HUES48 (cell line): ENCODE measurements at regions not wholly inside any gene's neighbourhood (a gene's known extent, or its start where the extent isn't known, plus 50 kb on each side); places are given as distances from the start of the nearest gene placed in this dataset.
"Not testable (repeated sequence)": the region's sequence is repeated elsewhere in the genome, so short reads cannot be mapped to it uniquely, and the experiment has no call there.

Experiments used
- H3K27ac ChIP-seq: one replicate; pipeline ENCODE4 v1.7.0; 2013; ENCODE audit warnings: low read depth, low read length, inconsistent platforms
- H3K27me3 ChIP-seq: 2 replicates; pipeline ENCODE4 v1.6.1; 2013; ENCODE audit warnings: mild to moderate bottlenecking, low read length; ENCODE audit not compliant: control insufficient read depth, insufficient read depth
- H3K36me3 ChIP-seq: 2 replicates; pipeline ENCODE4 v1.6.1; 2013; ENCODE audit warnings: low read length; ENCODE audit not compliant: control insufficient read depth, insufficient read depth
- H3K4me1 ChIP-seq: 2 replicates; pipeline ENCODE4 v1.6.1; 2013; ENCODE audit warnings: mild to moderate bottlenecking, low read length; ENCODE audit not compliant: control insufficient read depth, insufficient read depth
- H3K4me3 ChIP-seq: 2 replicates; pipeline ENCODE4 v1.5.1; 2013; ENCODE audit warnings: mild to moderate bottlenecking, low read depth, low read length
- H3K9ac ChIP-seq: 2 replicates; pipeline ENCODE4 v1.6.1; 2013; ENCODE audit warnings: mild to moderate bottlenecking, low read depth, low read length, moderate library complexity
- H3K9me3 ChIP-seq: 2 replicates; pipeline ENCODE4 v1.6.1; 2013; ENCODE audit warnings: low read length; ENCODE audit not compliant: control insufficient read depth, insufficient read depth

DNA sequence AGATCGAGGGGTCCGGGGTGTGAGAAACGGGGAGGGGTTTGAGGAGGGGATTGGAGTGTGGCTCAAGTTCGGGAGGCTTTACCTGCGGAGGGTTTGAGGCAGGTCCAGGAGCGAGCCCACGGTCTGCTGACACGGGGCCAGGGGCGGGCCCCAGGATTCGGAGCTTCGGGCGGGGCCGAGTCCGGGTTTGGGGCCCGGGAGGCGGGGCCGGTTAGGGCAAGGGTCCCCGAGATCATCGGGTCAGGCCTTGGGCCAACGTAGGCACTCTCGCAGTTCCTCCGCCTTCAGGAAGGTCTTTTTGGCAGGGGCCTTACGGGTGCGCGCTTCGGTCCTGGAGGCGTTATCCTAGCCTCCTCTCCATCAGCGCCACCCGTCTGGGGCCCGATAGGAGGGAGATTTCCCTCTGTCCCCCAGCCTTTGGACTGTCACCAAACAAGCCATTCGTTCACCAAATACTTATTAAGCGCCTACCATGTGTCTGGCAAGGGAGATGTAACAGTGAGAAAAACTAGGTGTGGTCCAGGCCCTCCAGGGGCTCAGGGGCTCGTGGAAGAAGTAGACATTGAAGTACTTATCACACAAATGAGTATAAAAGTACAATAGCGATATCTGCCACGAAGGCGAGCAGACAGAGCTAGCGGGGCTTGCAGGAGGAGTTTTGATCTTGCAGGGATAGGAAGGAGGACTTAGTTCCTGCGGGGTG is 190.1 kb downstream of the ADRA2C start:
- not testable (repeated sequence) for H3K9ac ChIP-seq, H3K9me3 ChIP-seq, H3K27me3 ChIP-seq, H3K27ac ChIP-seq, H3K36me3 ChIP-seq, H3K4me1 ChIP-seq
- H3K4me3 ChIP-seq = peak overlapping the region; percentile 58

DNA sequence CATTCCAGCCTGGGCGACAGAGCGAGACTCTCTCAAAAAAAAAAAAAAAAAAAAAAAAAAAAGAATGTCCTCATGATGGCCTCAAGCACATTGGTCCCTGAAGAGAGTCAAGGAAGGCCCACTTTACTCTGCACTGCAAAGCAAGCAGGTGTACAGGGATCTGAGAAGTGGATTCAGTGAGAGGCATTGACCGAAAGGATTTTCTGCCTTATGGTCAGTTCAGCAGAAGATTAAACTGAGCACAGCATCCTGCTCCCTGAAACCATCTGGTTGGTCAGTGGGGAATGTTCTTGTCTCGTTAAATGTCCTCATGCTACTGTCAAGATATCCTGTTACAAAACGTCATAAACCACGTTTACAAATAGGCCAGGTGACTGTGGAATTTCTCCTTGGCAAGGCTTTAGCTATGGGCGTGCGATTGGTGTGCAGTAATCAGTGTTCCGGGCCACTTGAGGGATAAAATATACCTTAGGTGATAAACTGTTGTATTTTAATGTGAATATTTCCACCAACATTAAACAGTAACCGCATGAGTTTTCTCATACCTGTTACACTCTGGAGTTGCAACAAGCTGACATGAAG is 195.0 kb downstream of the ADRA2C start:
- H3K27ac ChIP-seq, H3K9me3 ChIP-seq, H3K27me3 ChIP-seq, H3K36me3 ChIP-seq, H3K4me3 ChIP-seq, H3K9ac ChIP-seq, H3K4me1 ChIP-seq: not testable (repeated sequence)

DNA sequence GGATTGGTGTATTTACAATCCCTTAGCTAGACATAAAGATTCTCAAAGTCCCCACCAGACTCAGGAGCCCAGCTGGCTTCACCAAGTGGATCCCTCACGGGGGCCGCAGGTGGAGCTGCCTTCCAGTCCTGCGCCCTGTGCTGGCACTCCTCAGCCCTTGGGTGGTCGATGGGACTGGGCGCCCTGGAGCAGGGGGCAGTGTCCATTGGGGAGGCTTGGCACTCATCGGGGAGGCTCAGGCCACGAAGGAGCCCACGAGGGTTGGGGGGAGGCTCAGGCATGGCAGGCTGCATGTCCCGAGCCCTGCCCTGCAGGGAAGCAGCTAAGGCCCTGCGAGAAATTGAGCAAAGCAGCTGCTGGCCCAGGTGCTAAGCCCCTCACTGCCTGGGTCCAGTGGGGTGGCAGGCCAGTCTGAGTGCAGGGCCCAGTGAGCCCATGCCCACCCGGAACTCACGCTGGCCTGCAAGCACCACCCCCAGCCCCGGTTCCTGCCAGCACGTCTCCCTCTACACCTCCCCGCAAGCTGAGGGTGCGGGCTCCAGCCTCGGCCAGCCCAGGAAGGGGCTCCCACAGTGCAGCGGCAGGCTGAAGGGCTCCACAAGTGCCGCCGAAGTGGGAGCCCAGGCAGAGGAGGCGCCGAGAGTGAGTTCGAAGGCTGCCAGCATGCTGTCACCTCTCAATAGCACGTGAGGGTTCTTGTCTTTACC is 198.5 kb downstream of the ADRA2C start:
- not testable (repeated sequence) for H3K27me3 ChIP-seq, H3K9ac ChIP-seq, H3K27ac ChIP-seq, H3K4me3 ChIP-seq, H3K36me3 ChIP-seq, H3K4me1 ChIP-seq, H3K9me3 ChIP-seq

DNA sequence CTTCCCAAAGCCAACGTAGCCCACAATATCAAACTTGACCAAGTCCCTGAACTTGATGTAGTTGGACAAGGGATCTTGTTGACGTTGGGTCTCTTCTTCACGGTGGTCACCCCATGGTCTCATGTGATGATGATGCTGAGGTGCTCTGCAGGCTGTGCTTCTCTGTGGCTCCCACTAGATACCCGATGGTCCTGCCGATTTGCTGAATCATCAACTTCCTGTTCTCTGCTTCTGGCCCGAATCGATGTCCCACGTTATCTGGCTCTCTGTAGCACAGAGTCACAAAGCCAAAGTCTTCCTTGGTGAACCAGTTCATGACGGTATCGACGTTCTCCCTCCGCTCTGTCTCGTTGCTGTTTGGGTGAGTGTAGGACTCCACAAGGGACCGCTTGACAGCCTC is 201.0 kb downstream of the ADRA2C start:
- not testable (repeated sequence) for H3K27ac ChIP-seq, H3K9me3 ChIP-seq, H3K4me3 ChIP-seq, H3K27me3 ChIP-seq, H3K4me1 ChIP-seq, H3K36me3 ChIP-seq, H3K9ac ChIP-seq

DNA sequence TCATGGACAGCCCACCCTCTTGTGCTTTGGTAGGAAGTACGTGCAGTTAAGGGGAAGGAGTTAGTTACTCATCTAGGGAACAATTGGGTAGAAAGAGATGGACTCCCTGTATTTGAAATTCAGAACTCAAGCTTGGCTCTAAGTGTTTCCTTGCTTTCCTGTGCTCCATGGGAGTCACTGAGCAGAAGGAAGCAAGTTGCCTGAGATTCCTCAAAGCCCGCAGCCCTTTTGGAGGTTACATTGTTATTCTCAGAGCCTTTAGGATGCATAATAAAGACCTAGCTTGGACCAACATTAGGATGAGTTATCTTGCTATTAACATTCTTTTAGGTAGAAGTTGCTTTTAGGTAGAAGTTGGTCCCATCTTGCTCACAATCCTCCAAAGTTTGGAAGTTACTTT is 206.4 kb downstream of the ADRA2C start:
- not testable (repeated sequence) for H3K9ac ChIP-seq, H3K36me3 ChIP-seq, H3K9me3 ChIP-seq, H3K4me3 ChIP-seq, H3K27me3 ChIP-seq
- Histone ChIP-seq H3K27ac (peak overlapping the region; percentile 85), H3K4me1 (peaks cover 15% of the 10 kb centered on the region)

GRCh38 chr4:3973581-3974200 is 207.5 kb downstream of the ADRA2C start:
- not testable (repeated sequence) for H3K4me3 ChIP-seq, H3K36me3 ChIP-seq, H3K27me3 ChIP-seq, H3K9ac ChIP-seq, H3K9me3 ChIP-seq
- Histone ChIP-seq H3K27ac (peak overlapping the region; percentile 89), H3K4me1 (peaks cover 15% of the 10 kb centered on the region)

DNA sequence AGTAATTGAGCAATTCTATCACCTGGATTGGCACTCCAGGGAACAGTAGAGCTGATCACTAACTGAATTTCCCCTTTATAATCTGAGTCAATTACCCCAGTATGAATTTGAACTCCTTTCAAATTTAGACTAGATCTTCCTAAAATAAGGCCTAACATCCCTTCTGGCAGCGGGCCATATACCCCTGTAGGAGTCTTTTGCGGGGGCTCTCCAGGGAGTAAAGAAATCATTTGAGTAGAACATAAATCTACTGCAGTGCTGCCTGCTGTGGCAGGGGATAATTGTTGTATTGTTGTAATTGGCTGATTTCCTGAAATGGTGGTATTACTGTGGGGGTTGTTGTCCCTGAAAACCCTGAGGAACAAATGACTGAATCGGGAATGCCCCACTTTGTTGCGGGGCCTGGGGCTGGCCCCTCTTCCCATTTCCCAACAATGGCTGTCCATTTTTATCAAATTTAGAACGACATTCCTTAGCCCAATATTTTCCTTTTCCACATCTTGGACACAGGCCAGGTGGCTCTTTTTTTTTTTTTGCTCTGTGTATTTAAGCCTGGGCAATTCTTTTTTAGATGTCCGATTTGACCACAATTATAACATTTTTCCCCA is 217.4 kb downstream of the ADRA2C start:
- H3K9ac ChIP-seq, H3K27ac ChIP-seq, H3K9me3 ChIP-seq, H3K27me3 ChIP-seq, H3K4me3 ChIP-seq, H3K4me1 ChIP-seq, H3K36me3 ChIP-seq: not testable (repeated sequence)

DNA sequence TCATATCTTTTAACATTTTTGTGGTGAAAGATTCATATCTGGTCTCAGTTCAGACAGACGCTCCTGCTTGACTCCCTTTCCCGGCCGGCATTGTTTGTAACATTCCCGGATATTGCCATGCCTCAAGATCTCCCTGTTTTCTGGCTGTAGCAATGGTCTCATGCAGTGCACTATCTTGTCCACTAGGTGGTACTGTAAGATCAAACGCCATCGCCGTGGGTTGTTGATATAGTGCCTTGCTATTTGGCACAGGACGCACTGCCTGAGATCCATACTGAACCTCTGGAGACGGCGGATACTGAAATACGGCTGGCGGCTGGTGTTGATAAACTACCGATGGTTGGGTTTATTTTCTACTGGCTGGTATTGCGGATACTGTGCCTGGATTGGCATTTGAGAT is 218.6 kb downstream of the ADRA2C start:
- not testable (repeated sequence) for H3K9ac ChIP-seq, H3K27me3 ChIP-seq, H3K9me3 ChIP-seq, H3K4me3 ChIP-seq, H3K27ac ChIP-seq, H3K4me1 ChIP-seq, H3K36me3 ChIP-seq

DNA sequence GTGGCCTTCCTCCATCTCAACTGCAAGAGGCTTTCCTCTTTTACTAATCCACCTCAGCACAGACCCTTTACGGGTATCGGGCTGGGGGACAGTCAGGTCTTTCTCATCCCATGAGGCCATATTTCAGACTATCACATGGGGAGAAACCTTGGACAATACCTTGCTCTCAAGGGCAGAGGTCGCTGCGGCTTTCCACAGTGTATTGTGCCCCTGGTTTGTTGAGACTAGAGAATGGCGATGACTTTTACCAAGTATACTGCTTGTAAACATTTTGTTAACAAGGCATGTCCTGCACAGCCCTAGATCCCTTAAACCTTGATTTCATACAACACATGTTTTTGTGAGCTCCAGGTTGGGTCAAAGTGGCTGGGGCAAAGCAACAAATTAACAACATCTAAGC is 220.2 kb downstream of the ADRA2C start:
- H3K36me3 ChIP-seq = not testable (repeated sequence)

GRCh38 chr4:3997386-3997785 is 229.3 kb downstream of the OTOP1 start:
- H3K4me1 ChIP-seq, H3K27me3 ChIP-seq, H3K36me3 ChIP-seq, H3K9me3 ChIP-seq, H3K4me3 ChIP-seq, H3K9ac ChIP-seq, H3K27ac ChIP-seq: not testable (repeated sequence)

More for the DNA sequence above, 220.2 kb downstream of the ADRA2C start:
- H3K27me3 ChIP-seq, H3K9me3 ChIP-seq, H3K4me1 ChIP-seq, H3K27ac ChIP-seq, H3K4me3 ChIP-seq, H3K9ac ChIP-seq: not testable (repeated sequence)

- not testable (repeated sequence) for H3K9ac ChIP-seq, H3K9me3 ChIP-seq, H3K4me3 ChIP-seq, H3K36me3 ChIP-seq, H3K27ac ChIP-seq, H3K4me1 ChIP-seq, H3K27me3 ChIP-seq
Measured at GRCh38 chr4:4004036-4004435, 222.7 kb downstream of the OTOP1 start.
